AG04450 (cell line): ENCODE measurements at regions not wholly inside any gene's neighbourhood (a gene's known extent, or its start where the extent isn't known, plus 50 kb on each side); places are given as distances from the start of the nearest gene placed in this dataset.

ENCODE experiments used
- CTCF ChIA-PET: fragments of 300-600, 350-600 bp; formaldehyde crosslinking; extraction: SDS; loops from one replicate; lab custom pipeline; 2022; ENCODE audit warnings: antibody characterized with exemption, inconsistent platforms; lab: Charles Lee
- POLR2A ChIA-PET: fragments of 350-600 bp; formaldehyde crosslinking; extraction: SDS; loops from one replicate; lab custom pipeline; 2021; ENCODE audit warnings: antibody characterized with exemption, inconsistent platforms; lab: Yijun Ruan, JAX
- DNase-seq: peaks from one replicate; pipeline ENCODE4 v3.0.0-alpha.2; 2011; ENCODE audit warnings: low read depth, low spot score
- H3K27ac ChIP-seq: one replicate; pipeline ENCODE4 v1.5.1; 2012; ENCODE audit warnings: low read depth, low read length, control low read depth
- H3K27me3 ChIP-seq: one replicate; pipeline ENCODE4 v1.6.0; 2012; ENCODE audit warnings: low read length; ENCODE audit not compliant: control insufficient read depth, insufficient read depth
- H3K4me3 ChIP-seq: 2 replicates; pipeline ENCODE4 v1.5.1; 2011; ENCODE audit warnings: mild to moderate bottlenecking, low read depth, low read length, control low read depth
- H3K9me3 ChIP-seq: 2 replicates; pipeline ENCODE4 v1.5.1; 2012; ENCODE audit warnings: low read length; ENCODE audit not compliant: control insufficient read depth, insufficient read depth
- TF ChIP-seq, protein P1 (sequence below): IDR thresholded peaks from 2 replicates; pipeline ENCODE4 v1.5.1; 2011; ENCODE audit warnings: low read depth, low read length, control low read depth, inconsistent platforms

DNA sequence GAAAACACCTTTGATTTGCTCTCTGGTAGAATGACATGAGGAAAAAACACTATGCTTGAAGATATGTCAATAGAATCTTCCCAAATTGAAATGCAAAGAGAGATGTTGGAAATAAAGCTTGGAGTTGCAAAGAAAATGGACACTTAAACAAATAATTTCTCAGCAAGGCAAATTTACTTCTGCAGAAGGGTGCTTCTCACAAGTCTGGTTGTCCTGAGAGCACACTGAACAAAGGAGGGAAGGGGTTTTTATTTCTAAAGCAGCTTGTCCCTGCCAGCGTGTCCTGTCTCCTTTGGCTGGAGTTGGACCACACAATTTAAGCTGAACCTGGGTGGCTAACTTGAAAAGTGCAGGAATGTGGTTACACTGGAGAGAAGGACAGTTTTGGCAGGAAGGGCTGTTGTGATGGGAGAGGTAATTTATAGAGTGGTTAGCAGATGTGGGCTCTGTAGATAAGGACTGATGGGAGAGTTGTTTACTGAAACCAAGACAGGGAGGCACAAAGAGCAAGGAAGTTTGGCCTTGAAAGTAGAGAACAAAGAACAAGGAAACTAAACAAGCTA is 454.6 kb upstream of the EYS start:
- no peak overlapping the region for H3K27ac ChIP-seq
- POLR2A ChIA-PET, result no interaction called here
- no peak for DNase-seq
- no peak overlapping the region for H3K4me3 ChIP-seq
- TF ChIP-seq, protein P1, sequence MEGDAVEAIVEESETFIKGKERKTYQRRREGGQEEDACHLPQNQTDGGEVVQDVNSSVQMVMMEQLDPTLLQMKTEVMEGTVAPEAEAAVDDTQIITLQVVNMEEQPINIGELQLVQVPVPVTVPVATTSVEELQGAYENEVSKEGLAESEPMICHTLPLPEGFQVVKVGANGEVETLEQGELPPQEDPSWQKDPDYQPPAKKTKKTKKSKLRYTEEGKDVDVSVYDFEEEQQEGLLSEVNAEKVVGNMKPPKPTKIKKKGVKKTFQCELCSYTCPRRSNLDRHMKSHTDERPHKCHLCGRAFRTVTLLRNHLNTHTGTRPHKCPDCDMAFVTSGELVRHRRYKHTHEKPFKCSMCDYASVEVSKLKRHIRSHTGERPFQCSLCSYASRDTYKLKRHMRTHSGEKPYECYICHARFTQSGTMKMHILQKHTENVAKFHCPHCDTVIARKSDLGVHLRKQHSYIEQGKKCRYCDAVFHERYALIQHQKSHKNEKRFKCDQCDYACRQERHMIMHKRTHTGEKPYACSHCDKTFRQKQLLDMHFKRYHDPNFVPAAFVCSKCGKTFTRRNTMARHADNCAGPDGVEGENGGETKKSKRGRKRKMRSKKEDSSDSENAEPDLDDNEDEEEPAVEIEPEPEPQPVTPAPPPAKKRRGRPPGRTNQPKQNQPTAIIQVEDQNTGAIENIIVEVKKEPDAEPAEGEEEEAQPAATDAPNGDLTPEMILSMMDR, result no peak
- no peaks in the 10 kb centered on the region for H3K27me3 ChIP-seq
- H3K9me3 ChIP-seq, result peaks cover 10% of the 10 kb centered on the region
- CTCF ChIA-PET, result no interaction called here

DNA sequence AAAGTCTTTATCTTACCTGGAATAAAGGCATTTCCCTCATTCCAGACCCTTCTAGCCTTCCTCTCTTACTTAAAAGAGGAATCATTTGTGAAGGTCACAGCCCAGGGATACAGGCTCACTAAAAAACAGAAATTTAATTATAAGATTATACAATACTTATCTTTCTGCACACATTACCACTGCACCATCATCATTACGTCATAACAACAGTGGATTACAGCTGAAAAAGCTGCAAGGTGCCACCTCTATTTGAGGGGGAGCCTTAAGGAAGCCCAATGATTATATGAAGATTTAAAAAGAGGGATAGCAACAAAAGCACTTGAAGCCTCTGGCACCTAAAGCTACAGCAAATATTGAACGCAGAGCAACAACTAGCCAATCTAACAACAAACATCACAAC is 452.9 kb upstream of the EYS start:
- ChIA-PET CTCF (no interaction called here), POLR2A (no interaction called here)
- no peak overlapping the region for H3K4me3 ChIP-seq
- DNase-seq, result no peak
- H3K9me3 ChIP-seq, result peaks cover 7% of the 10 kb centered on the region; the same call in 1 of the 2 replicates
- H3K27ac ChIP-seq, result no peak overlapping the region
- TF ChIP-seq, protein P1, result no peak
- no peaks in the 10 kb centered on the region for H3K27me3 ChIP-seq

DNA sequence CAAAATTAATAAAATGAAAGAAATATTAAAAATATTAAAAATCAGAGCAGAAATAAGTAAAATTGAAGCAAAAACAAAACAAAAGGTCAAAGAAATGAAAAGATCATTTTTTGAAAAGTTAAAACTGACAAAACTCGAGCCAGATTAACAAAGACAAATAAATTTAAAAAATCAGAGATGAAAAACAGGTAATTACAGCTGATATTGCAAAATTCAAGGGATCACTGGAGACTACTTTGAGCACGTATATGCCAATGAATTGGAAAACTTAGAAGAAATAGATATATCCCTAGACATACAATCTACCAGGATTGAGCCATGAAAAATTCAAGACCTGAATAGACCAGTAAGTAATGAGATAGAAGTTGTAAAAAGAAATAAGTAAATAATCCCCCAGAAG is 446.2 kb upstream of the EYS start:
- TF ChIP-seq, protein P1, result no peak
- ChIA-PET POLR2A (no interaction called here), CTCF (no interaction called here)
- H3K27me3 ChIP-seq, result no peaks in the 10 kb centered on the region
- H3K4me3 ChIP-seq, result no peak overlapping the region
- DNase-seq, result no peak
- H3K27ac ChIP-seq, result no peak overlapping the region
- no peaks in the 10 kb centered on the region for H3K9me3 ChIP-seq

DNA sequence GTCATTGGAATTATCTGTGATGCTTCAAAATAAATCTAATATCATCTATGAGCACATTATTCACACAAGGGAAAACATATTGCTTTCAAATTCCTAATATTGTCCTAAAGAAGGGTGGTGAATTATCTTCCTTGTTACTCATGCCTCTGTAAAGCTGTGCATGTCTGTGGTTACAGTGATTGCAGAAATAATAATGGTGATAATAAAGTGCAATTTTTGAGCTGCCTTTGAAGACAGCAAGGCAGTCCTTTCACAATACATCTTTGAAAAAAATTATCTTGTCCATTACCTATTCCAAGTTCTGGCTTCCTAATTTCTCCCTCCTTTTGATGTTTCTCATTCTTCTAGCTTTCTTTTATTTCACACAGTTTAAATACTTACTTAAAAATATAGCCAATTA is 442.1 kb upstream of the EYS start:
- CTCF ChIA-PET, result no interaction called here
- DNase-seq, result no peak
- POLR2A ChIA-PET, result no interaction called here
- peaks cover 4% of the 10 kb centered on the region for H3K9me3 ChIP-seq
- H3K27me3 ChIP-seq, result no peaks in the 10 kb centered on the region
- TF ChIP-seq, protein P1, result no peak
- no peak overlapping the region for H3K4me3 ChIP-seq
- H3K27ac ChIP-seq, result no peak overlapping the region

DNA sequence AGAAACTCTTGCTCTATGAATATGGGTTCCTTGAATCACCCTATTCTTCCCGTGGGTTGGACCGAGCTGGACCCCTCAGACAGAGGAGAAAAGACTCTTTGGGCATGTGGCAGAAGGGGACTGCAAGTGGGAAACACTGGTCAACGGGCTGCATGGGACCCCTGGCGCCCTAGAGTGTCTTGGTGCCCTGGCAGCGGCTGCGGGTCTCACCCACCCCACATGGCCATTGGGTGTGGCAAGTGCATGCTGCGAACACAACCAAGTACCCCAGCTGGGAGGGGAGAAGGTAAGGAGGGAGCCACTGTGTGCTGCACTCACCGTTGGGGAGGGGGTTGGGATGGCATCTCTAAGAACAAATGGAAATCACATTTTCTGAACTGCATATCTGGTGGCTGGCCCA is 438.8 kb upstream of the EYS start:
- H3K27ac ChIP-seq, result no peak overlapping the region
- DNase-seq, result no peak
- H3K4me3 ChIP-seq, result no peak overlapping the region
- no peaks in the 10 kb centered on the region for H3K27me3 ChIP-seq
- ChIA-PET POLR2A (no interaction called here), CTCF (no interaction called here)
- TF ChIP-seq, protein P1, result no peak
- H3K9me3 ChIP-seq, result peaks cover 4% of the 10 kb centered on the region
